GM18498 (cell line): ENCODE measurements at regions not wholly inside any gene's neighbourhood (a gene's known extent, or its start where the extent isn't known, plus 50 kb on each side); places are given as distances from the start of the nearest gene placed in this dataset.
"Not testable (repeated sequence)": the region's sequence is repeated elsewhere in the genome, so short reads cannot be mapped to it uniquely, and the experiment has no call there.

Experiments
- ATAC-seq: cut with Tn5 transposase; IDR thresholded peaks from one replicate; pipeline ENCODE4 v1.9.1; 2021; ENCODE audit warnings: mild to moderate bottlenecking, moderate library complexity; ENCODE audit not compliant: unreplicated experiment

DNA sequence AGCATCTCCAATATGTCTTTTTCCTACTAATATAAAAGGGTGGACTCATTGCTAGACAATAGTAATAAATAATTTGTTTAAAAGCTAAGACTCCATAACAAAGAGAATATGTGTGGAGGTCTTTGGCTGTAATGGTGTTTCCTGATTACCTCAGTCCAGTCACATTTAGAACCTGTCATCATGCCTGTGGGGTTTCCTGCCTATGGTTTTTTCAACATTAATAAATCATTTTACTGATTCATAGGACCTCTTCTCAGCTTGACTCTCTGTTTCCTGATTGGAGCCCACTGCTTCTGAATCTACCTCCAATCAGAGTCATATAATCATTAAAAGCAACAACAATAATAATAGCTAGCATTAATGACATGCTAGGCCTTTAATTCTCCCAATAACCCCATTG lies 52.4 kb upstream of the GNAI1 start:
- ATAC-seq = no peak

DNA sequence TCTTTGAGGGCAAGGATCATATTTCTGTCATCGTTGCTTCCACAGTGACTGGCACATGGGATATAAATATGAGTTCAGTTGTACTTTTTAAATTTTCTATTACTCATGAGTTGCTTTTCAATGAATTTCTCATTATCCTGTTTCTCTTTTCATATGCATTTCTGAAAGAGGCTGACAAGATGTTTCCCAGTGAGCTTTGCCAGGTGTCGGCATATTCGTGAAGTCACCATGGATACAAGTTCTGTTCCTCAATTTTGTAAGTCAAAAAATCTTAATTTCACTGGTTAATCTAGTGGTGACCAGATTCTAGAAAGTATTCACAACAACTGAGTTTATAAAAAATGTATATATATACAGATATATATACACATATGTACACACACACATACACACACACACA lies 55.7 kb upstream of the GNAI1 start:
- no peak for ATAC-seq

- ATAC-seq = no peak
Observed at GRCh38 chr7:80078159-80078731, 56.4 kb upstream of the GNAI1 start.

- ATAC-seq = no peak
Observed at GRCh38 chr7:80070391-80070790, 64.2 kb upstream of the GNAI1 start.

DNA sequence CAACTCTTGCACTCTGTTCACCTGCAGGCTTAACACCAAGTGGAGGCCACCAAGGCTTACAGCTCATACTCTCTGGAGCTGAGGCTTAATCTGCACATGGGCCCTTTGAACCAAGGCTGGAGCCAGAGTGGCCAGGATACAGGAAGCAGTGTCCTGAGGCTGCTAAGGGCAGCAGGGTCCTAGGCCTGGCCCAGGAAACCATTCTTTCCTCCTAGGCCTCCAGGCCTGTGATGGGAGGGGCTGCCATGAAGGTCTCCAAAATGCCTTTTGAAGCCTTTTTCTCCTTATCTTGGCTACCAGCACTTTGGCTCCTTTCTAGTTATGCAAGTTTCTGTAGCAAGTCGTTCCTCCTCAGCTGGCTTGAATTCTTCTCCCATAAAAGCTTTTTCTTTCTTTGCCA lies 68.0 kb upstream of the GNAI1 start:
- no peak for ATAC-seq

DNA sequence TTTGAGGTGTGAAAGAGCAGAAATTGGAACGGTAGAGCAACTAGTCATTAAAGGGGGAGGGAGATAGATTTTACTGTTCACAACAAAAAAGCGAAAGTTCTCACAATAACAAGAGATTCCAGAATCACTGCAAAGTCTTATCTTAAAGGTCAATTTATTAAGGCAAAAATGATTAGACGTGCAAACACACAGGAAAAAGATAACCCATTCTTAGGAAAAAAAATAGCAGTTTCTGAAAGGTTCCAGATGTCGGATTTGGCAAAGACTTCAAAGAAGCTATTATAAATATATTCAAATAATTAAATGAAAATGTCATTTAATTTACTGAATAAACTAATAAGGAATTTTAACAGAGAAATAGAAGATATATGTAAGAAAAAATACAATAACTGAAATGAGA lies 70.8 kb upstream of the GNAI1 start:
- ATAC-seq = no peak

DNA sequence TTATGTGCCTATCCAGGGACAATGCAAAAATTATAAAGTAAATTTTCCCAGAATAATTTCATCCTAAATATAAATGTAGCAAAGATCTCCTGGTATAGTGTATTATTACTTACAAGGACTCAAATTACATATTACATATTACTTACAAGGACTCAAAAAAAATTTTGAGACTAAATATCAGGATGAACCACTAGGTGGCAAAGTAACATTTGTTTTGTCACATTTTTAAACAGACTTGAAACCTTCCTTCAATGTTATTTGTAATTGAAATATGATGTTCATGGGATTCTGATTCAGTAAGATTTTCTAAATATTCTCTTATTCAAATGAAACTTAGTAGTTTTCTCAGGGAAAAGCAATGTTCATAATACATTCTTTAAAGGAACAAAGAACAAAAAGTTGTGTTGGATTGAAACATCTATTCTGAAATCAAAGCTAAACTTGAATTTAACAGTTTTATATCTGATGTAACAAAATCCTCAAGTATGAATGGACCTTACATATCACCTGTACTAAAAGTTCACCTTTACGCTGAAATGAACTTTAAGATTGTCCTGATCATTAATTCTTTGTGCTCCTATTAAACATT lies 74.3 kb upstream of the GNAI1 start:
- no peak for ATAC-seq

DNA sequence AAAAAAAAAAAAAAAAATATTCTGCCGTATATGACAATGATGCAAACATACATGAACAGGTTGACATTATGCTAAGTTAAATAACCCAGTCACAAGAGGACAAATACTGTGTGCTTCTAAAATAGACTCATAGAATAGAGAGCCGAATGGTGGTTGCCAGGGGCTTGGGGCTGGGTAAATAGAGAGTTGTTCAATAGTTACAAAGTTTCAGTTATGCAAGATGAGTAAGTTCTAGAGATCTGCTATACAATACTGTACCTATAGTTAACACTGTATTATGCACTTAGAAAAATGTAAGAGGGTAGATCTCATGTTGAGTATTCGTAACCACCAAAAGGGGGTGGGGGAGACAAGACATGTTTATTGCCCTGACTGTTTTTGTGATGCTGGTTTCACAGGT lies 77.1 kb upstream of the GNAI1 start:
- ATAC-seq = no peak

DNA sequence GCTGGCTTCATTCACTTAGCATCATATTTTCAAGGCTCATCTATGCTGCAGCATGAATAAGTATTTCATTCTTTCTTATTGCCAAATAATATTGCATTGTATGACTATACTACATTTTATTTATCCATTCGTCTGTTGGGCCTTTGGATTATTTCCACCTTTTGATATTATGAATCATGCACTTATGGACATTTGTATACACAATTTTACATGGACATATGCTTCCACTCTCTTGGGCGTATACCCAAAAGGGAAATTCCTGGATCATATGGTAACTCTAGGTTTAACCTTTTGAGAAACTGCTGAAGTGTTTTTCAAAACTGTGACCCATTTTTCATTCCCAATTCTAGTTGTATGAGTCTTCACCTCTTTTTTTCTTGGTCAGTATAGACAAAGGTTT lies 80.3 kb upstream of the GNAI1 start:
- ATAC-seq = no peak

- no peak for ATAC-seq
Observed at GRCh38 chr7:80053124-80053523, 81.5 kb upstream of the GNAI1 start.

DNA sequence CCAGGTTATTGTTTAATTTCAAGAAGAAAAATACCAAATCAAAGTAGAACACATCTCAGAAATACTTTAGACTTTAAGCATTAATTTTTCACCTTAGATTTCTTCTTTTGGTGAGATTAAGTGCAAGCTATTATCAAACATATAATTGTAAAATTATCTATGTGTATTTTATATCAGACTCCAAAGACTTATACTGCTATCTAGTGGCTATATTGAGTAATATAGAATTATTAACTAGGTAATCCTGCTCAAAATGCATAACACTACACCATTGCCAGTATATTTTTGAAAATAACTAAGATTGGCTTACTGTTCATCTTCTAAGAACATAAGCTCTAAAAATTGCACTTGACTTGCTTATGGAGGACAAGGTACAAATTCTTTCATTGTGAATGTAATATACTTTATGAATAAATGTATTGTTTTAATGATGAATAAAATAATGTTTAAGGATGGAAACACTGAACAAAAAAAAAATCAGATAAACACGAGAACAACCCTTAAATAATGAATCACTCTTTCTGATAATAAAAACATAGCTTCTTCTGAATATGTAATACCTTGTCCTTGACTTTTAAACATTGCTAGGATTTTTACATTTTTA lies 86.7 kb upstream of the GNAI1 start:
- ATAC-seq = no peak

GRCh38 chr7:80047032-80047431 lies 87.6 kb upstream of the GNAI1 start:
- ATAC-seq = no peak

GRCh38 chr7:80044796-80045195 lies 89.8 kb upstream of the GNAI1 start:
- no peak for ATAC-seq

DNA sequence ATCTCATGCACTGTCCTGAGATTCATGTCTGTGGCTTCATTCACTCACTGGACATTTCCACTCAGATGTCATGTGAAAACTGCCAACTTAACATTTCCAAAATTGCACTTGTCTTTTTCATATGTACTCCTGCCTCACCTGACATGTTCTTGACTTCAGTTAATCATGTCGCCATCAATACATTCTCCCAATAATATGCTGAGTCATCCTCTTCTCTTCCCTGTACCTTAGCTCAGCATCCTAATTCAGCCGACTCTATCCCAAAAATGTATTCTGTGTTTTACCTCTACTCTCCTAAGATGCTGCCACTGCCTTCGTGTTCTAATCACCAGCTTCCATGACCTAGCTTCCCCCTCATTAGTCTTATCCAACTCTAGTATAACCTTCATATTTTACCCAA lies 93.9 kb upstream of the GNAI1 start:
- no peak for ATAC-seq

DNA sequence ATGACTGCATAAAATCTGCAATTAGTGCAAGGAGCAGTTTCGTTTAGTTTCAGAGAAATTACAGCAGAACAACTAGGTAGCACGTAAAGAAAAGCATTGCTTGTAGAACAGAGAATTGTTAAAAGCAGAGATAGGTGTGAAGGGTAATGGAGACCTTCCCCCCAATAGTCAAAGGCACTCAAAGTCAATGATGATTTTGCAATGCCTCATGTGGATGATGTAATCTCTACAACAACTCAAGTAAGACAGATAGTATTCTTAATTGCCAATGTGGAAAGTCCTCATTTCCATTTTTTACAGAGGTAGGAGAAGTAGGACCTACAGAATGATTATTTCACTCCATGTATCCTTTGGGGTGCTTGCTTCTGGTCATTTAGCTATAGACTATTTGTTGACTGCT lies 94.3 kb upstream of the GNAI1 start:
- ATAC-seq = no peak

GRCh38 chr7:80039251-80039884 lies 95.3 kb upstream of the GNAI1 start:
- no peak for ATAC-seq

GRCh38 chr7:80037689-80038088 lies 96.9 kb upstream of the GNAI1 start:
- ATAC-seq = no peak

DNA sequence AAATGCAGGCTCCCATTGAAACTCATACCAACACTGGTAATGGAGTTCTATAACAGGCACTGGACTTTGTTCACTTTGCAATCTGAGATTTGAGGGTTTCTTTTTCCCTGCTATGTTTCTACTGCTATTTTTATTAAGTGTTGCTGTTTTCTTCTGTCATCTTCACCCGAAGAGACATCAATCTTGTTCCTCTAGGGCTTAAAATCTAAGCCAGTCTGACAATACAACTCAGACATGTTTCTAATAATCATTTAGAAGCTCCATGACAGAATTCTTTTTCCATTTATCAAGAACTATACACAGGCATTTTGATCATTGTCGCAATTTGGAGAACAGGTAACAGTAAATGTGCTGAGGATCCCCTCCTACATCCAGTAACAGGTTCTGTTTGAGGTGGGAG lies 98.5 kb upstream of the GNAI1 start:
- ATAC-seq = no peak

DNA sequence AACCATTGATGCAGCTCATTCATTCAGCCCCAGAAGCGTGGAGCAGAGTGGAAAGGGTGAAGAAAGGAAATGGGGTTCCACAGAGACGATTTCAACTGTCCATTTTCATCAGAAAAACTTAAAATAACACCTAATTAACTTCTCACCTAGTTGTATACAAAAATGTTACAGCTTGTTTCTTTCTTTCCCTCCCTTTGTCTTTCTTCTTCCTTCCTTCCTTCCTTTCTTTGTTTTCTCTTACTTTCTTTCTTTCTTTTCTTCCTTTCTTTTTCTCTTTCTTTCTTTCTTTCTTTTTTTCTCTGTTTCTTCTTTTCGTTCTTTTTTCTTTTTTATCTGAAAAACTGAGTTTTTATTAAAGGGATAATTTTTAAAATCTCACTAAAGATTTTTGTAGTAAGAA lies 105.9 kb upstream of the GNAI1 start:
- ATAC-seq = no peak

DNA sequence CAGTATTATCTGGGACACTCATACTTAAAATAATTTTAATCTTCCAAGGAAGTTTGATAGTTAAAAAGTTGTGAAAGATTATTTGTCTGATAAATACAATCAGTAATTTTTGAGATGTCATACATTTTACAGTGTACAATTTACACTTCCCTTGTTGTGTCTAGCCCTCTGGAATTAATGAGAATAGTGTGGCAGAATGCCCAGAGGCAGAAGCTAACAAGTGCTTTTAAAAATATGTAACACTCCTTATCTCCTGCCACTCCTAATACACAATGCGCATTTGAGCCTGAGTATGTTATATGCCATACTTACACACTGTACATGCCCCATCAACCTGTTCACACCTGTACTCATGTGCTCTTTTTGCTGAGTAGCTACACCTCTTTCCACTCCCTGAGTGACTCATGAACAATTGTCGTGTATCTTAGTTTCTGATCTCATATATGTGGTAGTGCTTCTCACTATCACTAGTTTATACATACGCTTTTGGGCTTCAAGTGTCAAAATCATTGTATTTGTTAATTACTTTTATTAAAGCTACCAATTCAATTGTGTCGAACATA lies 106.9 kb upstream of the GNAI1 start:
- ATAC-seq = no peak

DNA sequence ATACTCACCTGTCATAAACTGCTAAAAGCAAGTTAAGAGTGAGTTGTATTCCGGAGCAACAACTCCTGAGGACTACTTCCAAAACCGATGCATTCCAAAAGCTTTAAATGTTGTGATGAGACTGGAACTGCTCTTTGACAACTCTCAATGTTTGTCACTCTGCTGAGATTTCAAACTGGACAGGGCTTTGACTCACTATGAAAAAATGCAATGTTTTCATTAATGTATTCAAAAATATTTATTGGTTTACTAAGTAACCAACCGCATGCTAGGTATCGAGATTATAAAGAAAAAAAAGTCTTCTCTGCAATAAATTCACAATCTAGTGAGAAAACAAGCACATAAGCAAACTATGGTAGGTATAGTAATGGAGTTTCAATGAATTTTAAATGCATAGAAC lies 107.9 kb upstream of the GNAI1 start:
- ATAC-seq = no peak

GRCh38 chr7:80020277-80020676 lies 114.4 kb upstream of the GNAI1 start:
- ATAC-seq = not testable (repeated sequence)
